GM21576 (cell line): ENCODE measurements at regions not wholly inside any gene's neighbourhood (a gene's known extent, or its start where the extent isn't known, plus 50 kb on each side); places are given as distances from the start of the nearest gene placed in this dataset.

ENCODE experiments used
- ATAC-seq: cut with Tn5 transposase; IDR thresholded peaks from one replicate; pipeline ENCODE4 v1.9.1; 2021; ENCODE audit warnings: mild to moderate bottlenecking, moderate library complexity; ENCODE audit not compliant: unreplicated experiment

- ATAC-seq: no peak
These were observed 187.1 kb upstream of the DDI1 start for GRCh38 chr11:103849366-103849765.

GRCh38 chr11:103850419-103851165, 185.8 kb upstream of the DDI1 start:
- ATAC-seq: no peak

GRCh38 chr11:103851166-103851651, 185.2 kb upstream of the DDI1 start:
- no peak for ATAC-seq
